SIG-M5 treated with dmso at 0.1 percent for 504 hours (cell line): ENCODE measurements at regions not wholly inside any gene's neighbourhood (a gene's known extent, or its start where the extent isn't known, plus 50 kb on each side); places are given as distances from the start of the nearest gene placed in this dataset.
A peak's percentile ranks its signal among the peaks of the same experiment; 100 is the strongest.

Experiments used
- DNase-seq: peaks from one replicate; lab custom pipeline; 2025; ENCODE audit not compliant: unreplicated experiment; lab: John Stamatoyannopoulos, UW

DNA sequence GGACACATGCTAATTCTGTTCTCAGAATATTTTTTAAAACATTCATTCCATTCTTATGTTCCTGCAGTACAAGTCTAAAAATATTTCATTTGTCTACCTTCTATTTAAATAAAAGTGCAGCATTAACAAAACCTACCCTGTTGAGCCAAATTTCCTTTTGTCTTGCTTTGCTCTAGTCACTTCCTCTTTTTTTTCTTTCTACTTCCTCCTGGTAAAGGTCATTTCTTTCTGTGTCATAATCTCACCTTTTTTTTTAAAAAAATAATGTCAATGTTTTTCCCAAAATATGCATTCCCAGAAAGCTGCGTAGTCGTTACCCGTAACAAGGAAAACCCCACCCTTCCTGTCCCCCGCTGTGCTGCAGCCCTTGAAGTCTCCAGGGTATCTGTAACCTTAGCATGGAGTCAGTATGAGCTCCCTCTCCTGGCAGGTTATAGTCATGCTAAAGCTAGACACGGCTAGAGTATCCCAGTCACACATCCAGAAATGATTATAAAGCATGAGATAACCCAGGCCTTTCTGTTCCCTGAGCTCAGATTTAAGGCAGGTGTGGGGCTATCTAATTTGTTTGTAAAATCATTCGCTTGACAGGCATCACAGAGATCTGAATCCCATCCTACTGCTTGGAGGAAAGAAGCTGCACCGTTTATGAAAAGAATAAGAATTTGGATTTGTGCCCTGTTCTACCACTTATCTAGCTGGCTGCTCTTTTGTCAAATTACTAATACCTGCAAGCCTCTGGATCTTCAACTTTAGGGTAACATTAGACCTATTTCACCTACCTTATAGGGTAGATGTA lies 51.1 kb upstream of the EED start:
- peak; percentile 86 for DNase-seq

DNA sequence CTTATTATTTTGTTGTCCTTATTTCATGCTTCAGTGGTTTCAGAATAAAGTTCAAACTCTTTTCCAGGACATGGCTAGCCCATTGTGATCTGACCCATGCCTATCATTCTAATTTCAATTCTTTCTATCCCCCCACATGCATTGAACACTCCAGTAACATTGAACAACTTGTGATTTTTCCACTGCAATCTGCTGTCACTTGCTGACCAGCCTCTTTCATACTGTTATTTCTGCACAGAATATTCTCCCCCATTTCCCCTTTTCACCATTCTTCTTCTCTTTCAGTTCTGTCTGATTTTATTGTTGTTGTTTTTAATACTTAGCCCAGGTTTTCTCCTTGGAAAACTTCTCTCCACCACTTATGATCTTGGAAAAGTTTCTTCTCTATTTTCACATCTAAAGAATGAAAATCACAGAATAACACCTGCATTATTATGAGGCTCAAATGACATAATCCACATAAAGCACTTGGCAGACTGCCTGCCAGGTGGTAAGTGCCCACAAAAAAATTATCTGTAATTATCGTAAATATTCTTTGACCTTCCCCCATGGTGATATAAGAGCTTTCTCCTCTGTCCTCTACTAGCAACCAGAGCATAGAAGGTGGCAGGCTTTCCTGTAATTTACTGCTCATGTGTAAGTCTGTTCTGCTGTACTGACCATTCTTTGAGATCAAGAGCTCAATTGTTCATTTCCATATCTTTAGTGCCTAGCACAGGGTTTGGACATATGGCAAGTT lies 51.9 kb upstream of the EED start:
- peak; percentile 25 for DNase-seq

DNA sequence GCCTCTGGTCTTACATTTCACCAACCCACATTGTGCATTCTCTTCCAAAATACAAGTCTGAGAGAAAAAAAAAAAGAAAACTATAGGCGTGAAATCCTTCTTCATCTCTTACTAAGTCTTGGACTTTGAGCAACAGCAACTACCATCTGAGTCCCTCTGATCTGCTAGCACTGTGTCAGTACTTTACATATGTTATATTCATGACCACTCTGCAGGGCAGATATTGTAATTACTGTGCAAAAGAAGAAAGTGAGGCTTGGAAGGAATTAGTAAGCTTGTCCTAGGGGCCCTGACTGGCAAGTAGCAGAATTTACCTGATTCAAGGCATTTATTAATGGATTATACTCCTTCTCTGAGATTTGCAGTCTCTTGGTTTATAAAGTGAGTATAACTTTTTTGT lies 52.7 kb upstream of the EED start:
- no peak for DNase-seq

DNA sequence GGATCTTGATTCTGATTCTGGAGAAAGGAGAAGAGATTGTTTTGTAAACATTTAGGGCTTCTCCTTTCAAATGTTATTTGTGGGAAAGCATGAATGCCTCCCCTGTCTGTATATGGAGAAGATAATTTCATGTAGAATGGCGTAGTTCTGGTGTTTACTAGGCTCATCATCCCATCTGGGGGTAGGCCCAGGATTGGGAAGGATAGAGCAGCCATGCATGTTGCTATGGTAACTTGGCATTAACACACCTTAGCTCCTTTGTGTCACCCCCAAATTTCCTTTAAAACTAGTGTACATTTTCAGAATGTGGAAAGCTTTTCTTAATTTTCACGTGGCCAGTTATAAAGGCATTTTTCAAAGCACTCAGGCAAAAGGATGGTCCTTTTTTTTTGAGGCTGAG lies 57.5 kb upstream of the EED start:
- DNase-seq = no peak

DNA sequence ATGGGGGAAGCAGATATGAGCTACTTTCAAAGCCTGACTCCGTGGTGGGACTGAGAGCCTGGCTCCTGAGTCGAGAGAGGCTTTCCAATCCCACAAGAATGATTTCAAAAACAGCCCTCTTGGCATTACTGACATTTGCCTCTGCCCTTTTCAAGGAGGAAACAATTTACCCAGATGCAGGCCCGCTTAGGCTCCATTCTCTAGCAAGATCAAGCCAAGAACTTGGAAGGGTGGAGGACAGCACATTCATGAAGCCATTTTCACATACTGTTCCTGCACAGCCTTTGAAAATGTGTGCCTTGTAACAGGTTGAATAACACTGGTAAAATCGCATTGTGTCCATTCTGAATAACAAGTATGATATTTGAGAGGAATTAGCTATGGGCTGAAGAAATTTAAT lies 58.2 kb upstream of the EED start:
- DNase-seq = no peak

DNA sequence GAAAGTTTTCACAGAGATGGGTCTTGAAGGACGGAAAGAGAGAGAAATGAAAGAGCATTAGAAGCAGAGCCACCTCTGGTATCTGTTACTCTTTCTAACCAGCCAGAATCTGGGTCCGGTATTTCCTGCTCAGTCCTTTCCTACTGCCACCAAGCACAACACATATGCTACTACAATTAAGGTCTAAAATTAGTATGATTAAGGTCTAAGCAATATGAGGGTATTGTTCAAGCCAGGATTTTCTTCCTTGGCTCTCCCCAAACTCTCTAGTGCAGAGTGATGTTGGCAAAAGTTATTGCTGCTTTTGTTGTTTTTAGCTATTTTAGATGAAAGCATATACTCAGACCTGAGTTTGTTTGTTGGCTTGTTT lies 59.2 kb upstream of the EED start:
- DNase-seq = no peak

DNA sequence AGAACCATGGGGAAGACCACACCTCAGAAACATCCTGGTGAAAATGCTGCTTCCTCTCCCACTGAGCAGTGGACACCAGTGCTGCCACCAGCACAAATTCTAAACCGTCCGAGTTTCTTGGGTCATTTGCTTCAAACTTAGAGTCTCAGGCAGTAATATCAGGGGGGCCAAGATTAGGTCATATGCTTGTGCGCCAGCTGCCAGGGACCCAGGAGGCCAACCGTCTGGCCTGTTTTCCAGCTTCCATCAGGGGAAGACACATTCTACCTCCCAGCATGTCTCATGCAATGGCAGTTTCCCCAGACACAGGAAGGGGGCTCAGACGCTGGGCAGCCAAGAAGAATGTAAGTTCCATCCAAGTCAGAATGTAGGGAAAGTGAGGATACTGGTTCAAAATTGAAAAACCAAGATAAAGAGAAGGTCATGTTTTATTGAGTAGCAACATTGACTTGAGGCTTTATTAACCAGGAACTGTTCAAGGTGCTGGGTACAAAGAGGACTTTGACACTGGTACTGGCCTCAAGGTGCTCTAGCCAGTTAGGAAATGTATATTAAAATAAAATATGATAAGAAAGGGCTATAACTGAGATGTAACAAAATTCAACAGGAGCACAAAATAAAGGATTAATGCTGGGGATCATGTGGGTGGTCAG lies 59.7 kb upstream of the EED start:
- DNase-seq = no peak

DNA sequence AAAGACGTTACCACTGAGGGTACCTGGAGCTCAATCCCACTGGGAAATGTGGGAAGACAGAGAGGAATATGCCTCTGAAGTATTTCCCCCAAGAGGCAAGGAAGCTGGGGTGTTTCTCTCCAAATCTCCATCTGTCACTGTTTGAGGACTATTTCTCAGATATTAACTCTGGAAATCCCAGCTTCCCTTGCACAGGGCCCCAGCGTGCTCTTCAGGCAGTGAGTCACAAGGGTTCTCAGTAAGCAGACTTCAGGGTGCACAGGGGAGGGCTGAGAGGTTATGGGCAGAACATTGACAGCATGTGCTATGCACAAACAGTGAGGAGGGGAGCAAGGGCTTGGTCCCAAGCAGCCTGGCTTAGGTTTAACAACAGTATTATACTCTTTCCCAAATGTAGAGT lies 60.9 kb upstream of the EED start:
- no peak for DNase-seq

DNA sequence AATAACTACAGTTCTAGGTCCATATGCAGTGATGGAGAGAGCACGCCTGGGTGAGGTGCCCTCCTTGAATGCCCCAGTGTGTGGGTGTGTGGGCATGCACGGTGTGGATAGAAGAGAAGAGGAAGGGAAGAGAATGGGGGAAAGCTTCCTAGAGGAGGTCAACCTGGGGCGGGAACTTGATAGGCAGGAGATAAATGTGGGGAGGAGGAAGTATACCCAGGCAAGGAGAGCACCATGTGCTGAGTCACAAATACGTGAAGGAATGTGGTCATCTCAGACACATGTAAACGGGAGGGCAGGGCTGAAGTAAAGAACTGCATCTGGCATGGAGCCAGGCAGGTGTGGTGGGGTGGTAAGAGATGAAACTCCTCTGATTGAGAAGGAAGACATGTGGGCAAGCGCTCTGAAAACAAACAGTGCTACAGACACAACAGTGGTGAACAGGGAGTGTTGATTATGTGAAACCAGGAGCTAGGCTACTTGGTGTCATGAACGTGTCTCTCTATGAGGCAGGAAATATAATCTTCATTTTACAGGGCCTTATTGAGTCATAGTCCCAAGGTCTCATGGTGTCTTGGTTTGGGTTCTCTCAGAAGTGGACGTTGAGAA lies 61.5 kb upstream of the EED start:
- peak; percentile 45 for DNase-seq

DNA sequence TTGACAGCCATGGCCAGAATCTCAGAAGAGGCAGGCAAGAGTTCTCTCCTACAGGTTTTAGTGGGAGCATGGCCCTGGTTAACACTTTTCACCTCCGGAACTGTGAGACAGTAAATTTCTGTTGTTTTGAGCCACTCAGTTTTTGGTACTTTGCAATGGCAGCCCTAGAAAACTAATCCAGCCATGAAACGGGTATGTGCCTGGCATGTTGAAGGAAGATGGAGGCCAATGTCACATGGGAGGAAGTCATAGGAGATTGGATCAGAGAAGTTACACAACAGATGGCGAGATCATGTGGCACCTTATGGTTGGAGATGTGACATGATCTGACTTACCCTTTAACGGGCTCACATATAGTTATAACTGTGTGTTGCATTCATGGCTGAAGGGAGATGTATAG lies 63.2 kb upstream of the EED start:
- no peak for DNase-seq

DNA sequence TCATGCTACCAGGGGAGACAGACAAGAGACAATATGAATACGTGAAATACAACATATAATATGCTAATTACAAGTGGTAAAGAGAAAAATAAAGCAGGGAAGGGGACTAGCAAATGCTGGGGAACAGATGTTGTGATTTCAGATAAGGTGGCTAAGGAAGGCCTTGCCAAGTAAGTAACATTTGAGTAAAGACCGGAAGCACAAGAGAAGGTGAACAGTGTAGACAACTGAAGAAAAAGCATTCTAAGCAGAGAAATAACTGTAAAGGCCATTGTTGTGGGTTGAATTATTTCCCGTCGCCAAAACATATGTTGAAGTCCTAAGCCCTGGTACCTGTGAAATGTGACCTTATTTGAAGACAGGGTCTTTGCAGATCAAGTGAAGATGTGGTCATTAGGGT lies 63.7 kb upstream of the EED start:
- no peak for DNase-seq

DNA sequence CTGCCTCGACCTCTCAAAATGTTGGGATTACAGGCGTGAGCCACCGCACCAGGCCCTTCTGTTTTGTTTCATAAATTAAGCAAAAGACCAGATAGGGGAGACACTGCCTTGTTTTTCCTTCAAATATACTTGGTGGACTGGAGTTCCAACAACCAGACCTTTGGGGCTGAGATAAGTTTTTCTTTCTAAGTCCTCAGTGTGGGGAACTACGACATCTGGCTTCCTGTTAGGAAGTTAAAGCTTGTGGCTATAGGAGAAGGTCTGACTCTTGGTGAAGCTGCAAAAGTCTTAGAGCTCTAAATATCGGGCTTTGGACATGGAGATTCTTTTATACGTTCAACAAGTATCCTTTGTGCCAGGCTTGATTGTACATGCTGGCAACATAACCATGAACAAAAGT lies 64.1 kb upstream of the EED start:
- no peak for DNase-seq

DNA sequence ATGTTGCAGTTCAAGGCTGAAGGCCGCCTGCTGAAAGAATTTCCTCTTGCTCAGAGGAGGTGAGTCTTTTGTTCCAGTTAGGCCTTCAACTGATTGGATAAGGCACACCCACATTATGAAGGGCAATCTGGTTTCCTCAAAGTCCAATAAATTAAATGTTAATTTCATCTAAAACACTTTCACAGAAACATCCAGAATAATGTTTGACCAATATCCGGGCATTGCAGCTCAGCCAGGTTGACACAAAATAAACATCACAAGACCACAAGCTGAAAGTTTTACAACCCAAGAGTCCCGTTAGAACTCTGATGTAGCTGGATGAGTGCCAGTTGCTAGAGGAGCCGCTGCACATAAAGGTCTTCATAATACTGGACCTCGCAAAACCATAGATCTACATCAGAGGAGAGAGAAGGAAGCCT lies 64.9 kb upstream of the EED start:
- DNase-seq = no peak

DNA sequence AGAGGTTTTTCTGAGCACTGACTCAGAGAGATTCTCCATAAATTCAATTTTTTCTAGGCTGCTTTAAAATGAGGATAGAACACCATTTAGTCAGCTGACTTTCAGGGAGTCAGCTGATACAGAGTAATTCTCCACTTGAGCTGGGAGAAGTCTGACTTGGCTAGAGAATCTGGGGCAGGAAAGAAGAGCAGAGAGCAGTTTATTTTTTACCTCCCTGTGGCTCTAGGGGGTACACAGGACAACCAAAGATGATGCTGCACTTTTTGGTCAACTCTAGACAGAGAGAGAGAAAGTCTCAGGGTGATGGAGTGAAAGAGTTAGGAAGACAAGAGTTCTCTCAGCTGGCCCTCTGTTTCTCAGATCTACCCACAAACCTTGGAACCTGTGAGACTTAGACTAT lies 67.3 kb upstream of the EED start:
- DNase-seq = no peak

DNA sequence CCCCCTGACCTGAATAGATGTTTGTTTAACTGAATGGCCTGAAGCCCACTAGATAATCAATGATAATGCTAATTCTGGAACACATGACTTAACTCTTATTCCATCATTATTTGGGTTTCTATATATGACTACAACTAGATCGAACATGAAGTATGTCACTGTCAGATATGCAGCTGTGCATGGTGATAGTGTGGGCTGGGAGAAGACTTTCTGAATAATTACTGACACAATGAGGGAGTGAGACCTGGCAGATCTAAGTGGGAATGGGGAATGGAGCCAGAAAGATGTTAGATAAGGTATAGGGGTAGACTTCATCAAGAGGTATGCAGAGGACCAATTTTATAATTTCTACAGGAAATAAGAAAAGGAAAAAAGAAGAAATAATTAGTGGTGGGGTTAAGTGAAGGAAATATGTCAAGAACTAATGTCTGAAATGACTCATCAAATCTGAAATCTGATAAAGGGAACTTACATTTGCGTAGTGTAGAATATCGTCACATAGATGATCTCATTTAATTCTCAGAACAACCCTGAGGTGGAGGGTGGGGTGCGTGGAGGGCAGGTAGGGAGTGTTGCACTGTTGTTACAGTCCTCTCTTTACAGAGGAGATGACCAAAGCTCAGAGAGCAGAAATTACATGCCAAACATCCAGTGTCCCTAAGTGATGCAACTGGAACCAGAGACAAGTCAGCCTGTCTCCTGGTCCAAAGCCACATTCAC lies 68.2 kb upstream of the EED start:
- DNase-seq = no peak

DNA sequence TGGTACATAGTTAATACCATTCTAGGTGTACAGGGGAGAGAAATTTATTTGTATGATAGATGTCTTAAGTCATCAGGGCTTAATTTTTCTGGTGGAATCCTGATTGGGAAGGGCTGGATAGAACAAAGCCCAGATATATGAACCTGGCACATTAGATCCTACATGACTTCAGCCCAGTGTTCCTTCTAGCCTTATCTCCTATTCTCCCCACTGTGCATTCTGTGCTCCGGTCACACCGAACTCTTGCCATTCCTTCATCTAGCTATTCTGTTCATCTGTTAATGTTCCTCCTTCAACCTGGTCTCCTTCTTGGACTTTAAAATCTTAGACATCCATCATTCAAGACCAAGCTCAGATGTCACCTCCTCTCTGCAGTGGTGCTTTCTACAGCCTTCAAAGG lies 68.9 kb upstream of the EED start:
- no peak for DNase-seq

DNA sequence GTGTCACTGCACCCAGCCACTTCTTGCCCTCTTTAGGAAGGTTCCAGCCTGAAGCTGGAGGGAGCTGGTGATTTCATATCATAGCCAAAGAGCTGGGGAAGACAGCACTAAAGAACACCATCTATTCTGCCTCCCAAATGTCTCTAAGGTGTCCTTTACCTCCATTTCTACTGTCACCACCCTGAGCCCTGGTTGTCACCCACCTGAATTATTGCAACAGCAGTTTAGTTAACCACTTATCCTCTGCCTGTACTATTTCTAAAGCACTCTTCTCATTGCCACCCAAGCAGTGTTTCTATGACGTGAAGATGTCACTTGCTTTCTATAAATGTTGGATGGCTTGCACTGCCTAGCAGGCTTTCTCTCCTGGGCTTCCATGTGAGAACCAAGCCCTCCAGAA lies 69.4 kb upstream of the EED start:
- no peak for DNase-seq

DNA sequence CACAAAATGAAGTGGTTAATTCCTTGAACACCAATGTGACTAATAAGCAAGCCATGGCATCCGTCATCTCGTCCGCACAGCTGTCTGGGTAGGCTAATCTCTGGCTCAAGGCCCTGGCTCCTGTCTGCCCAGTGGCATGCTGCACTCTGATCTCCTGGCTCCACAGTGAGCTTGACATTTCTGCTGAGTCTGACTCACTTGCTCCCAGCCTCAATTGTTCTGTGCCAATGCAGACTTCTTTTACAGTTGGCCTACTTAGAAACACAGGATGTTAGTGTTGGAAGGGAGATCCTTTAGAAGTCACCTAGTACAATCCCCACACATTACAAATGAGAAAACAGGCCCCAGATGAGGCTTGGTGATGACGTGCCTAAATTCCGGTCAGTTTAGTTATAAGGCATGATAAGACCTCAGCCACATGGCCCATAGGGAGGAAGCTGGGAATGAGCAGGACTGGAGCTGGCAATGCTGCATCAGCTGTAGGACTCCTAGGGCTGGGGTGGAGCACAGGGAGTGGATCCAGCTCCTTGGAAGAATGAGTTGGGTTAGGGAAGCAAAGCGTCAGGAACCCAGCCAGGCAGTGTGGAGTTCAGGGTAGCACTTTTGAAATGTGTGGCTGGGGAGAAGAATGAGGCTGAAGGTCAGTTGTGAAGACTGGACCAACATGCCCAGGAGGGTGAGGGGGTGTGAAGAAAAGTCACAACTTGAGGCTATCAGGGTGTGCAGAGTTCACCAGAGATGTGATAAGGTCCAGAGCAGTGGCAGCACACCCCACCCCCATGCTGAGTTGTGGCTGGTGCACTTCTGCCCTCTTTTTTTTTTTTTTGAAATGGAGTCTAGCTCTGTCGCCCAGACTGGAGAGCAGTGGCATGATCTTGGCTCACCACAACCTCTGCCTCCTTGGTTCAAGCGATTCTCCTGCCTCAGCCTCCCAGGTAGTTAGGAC lies 70.2 kb upstream of the EED start:
- no peak for DNase-seq

DNA sequence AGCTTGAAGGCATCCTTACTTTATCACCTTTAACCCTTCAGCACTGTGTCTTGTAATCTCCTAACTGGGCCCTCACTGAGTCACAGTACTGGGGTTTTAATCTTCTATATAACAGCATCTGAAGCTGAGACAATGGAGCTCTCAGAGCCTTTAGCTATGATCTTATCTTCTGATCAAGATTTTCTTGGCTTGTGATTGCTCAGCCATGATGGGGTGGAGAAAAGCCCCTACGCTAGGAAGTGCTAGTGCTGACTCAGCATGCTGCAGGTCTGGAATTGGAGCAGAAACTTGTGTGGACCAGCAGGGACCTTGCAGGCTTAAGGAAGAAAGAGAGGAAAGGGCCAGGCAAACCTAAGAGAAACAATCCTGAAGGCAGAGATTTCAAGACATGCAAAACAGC lies 71.7 kb upstream of the EED start:
- no peak for DNase-seq

DNA sequence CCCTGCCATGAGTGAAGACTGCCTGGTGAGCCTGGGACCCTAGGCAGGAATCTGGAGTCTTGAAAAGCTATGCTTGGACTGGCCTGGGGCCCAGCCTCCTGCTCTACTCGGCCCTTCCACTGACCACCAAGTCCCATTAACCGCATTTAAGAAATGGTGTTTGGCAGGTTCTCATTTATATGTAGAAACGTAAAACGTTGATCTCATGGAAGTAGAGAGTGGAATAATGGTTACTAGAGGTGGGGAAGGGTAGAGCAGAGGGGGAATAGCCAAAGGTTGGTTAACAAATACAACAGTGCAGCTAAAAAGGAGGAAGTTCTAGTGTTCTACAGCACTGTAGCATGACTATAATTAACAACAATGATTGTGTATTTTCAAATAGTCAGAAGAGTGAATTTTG lies 72.9 kb upstream of the EED start:
- peak; percentile 58 for DNase-seq
